ENCODE measurements at regions not wholly inside any gene's neighbourhood (a gene's known extent, or its start where the extent isn't known, plus 50 kb on each side); places are given as distances from the start of the nearest gene placed in this dataset.

DNA sequence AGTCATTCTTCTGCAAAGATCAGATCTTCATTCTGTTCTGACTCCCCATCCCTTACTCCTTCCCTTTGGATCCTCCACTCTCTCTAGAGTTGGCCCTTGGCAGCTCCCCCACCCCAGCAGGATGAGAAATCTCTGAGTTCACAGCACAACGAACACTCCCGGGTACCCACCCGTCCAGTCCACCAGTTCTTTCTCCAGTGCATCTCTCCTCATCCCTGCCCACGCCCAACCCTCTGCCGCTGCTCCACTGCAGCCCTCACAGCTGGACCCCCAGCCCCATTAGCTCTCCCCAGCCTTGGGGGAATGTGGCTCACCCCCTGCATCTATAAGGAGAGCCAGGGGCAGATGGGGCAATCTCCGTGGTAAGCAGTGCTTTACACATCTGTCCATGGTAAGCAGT is 125.7 kb downstream of the MATN1 start:
- H3K4me3 ChIP-seq (ENCODE audit: low read depth, low read length) = no peak overlapping the region
- no peak for DNase-seq (ENCODE audit: low read depth)
- TF ChIP-seq, protein P1, sequence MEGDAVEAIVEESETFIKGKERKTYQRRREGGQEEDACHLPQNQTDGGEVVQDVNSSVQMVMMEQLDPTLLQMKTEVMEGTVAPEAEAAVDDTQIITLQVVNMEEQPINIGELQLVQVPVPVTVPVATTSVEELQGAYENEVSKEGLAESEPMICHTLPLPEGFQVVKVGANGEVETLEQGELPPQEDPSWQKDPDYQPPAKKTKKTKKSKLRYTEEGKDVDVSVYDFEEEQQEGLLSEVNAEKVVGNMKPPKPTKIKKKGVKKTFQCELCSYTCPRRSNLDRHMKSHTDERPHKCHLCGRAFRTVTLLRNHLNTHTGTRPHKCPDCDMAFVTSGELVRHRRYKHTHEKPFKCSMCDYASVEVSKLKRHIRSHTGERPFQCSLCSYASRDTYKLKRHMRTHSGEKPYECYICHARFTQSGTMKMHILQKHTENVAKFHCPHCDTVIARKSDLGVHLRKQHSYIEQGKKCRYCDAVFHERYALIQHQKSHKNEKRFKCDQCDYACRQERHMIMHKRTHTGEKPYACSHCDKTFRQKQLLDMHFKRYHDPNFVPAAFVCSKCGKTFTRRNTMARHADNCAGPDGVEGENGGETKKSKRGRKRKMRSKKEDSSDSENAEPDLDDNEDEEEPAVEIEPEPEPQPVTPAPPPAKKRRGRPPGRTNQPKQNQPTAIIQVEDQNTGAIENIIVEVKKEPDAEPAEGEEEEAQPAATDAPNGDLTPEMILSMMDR (IDR thresholded peaks at IDR 0.05; ENCODE audit: low read depth, low read length, missing control alignments) = no peak

GRCh38 chr1:30596891-30597290 is 126.5 kb downstream of the MATN1 start:
- no peak overlapping the region for H3K4me3 ChIP-seq (ENCODE audit: low read depth, low read length)
- TF ChIP-seq, protein P1 (IDR thresholded peaks at IDR 0.05; ENCODE audit: low read depth, low read length, missing control alignments) = no peak
- no peak for DNase-seq (ENCODE audit: low read depth)

DNA sequence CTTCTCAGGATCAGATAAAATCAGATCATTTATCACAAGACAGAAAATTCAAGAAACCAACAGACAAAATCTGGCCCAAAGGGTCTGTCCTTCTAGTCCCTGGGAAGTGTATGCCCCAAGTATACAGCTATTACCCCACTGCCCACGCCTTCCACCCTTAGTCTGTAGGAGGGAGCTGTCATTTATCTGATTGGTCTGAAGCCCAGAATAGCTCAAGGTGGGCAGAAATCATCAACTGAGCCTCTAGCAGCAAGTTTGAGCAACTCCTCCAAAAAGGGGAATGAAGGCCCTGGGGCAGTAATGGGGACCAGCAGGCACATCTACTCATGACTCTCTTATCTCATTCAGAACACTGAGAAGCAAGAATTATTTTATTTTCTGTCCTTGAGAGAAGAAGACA is 126.9 kb downstream of the MATN1 start:
- H3K4me3 ChIP-seq (ENCODE audit: low read depth, low read length) = no peak overlapping the region
- TF ChIP-seq, protein P1 (IDR thresholded peaks at IDR 0.05; ENCODE audit: low read depth, low read length, missing control alignments) = no peak
- no peak for DNase-seq (ENCODE audit: low read depth)

DNA sequence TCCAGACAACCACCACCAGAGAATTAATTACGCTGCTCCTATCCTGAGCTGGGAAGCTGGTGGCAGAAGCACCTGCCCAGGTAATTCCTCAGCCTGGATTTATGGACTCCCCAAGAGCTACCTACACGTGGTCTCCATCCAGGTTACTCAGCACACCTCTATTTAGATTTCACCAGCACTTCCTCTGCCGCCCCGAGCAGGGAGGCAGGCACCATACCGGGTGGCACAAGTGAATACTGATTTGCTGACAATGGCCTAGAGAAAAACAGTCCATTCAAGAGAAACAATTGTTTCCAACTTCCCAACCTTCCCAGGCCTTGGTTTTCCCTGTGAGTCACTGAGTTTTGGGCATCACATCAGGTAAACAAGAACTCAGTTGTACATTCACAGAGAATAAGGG is 134.3 kb downstream of the MATN1 start:
- DNase-seq (ENCODE audit: low read depth) = no peak
- TF ChIP-seq, protein P1 (IDR thresholded peaks at IDR 0.05; ENCODE audit: low read depth, low read length, missing control alignments) = no peak
- H3K4me3 ChIP-seq (ENCODE audit: low read depth, low read length) = no peak overlapping the region

GRCh38 chr1:30588311-30589073 is 134.9 kb downstream of the MATN1 start:
- no peak for DNase-seq (ENCODE audit: low read depth)
- TF ChIP-seq, protein P1 (IDR thresholded peaks at IDR 0.05; ENCODE audit: low read depth, low read length, missing control alignments) = no peak

GRCh38 chr1:30586671-30587070 is 136.7 kb downstream of the MATN1 start:
- TF ChIP-seq, protein P1 (IDR thresholded peaks at IDR 0.05; ENCODE audit: low read depth, low read length, missing control alignments) = no peak
- no peak overlapping the region for H3K4me3 ChIP-seq (ENCODE audit: low read depth, low read length)
- no peak for DNase-seq (ENCODE audit: low read depth)

More at GRCh38 chr1:30588311-30589073, 134.9 kb downstream of the MATN1 start:
- no peak overlapping the region for H3K4me3 ChIP-seq (ENCODE audit: low read depth, low read length)

DNA sequence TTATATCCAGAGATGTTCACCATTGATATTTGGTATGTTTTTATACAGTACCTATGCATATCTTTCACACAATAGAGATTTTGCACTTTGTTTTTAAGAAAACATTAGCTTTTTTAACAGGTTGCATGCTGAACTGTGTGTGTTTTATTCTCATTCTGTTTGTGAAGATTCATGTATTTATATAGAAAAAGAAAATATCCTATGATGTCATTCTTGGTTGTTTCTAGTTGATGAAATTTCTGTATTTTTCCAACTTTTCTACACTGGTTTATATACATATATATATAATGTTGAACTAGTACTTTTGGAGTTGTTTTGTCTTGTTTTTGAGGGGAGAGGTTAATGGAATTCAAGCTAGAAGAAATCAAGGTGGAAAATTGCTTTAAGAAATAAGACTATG is 143.8 kb downstream of the MATN1 start:
- no peak for DNase-seq (ENCODE audit: low read depth)
- H3K4me3 ChIP-seq (ENCODE audit: low read depth, low read length) = no peak overlapping the region
- TF ChIP-seq, protein P1 (IDR thresholded peaks at IDR 0.05; ENCODE audit: low read depth, low read length, missing control alignments) = no peak
